HG02840 (cell line): ENCODE measurements at regions not wholly inside any gene's neighbourhood (a gene's known extent, or its start where the extent isn't known, plus 50 kb on each side); places are given as distances from the start of the nearest gene placed in this dataset.

ENCODE experiments used
- ATAC-seq: cut with Tn5 transposase; IDR thresholded peaks from one replicate; pipeline ENCODE4 v1.9.1; 2021; ENCODE audit warnings: mild to moderate bottlenecking, moderate library complexity, moderate number of reproducible peaks; ENCODE audit not compliant: unreplicated experiment, low FRiP score

GRCh38 chr11:28606930-28607329 lies 498.7 kb downstream of the METTL15 start:
- no peak for ATAC-seq

GRCh38 chr11:28599656-28600055 lies 491.5 kb downstream of the METTL15 start:
- no peak for ATAC-seq

- no peak for ATAC-seq
Measured at GRCh38 chr11:28598531-28598930, 490.3 kb downstream of the METTL15 start.

- no peak for ATAC-seq
Measured at GRCh38 chr11:28596816-28597215, 488.6 kb downstream of the METTL15 start.

GRCh38 chr11:28592141-28592540 lies 484.0 kb downstream of the METTL15 start:
- ATAC-seq: no peak

- ATAC-seq: no peak
Measured at GRCh38 chr11:28584992-28585391, 476.8 kb downstream of the METTL15 start.

- no peak for ATAC-seq
Measured at GRCh38 chr11:28582506-28582905, 474.3 kb downstream of the METTL15 start.

GRCh38 chr11:28581286-28582242 lies 473.4 kb downstream of the METTL15 start:
- ATAC-seq: no peak

GRCh38 chr11:28571371-28571770 lies 463.2 kb downstream of the METTL15 start:
- no peak for ATAC-seq

- no peak for ATAC-seq
Measured at GRCh38 chr11:28569106-28569505, 460.9 kb downstream of the METTL15 start.

- no peak for ATAC-seq
Measured at GRCh38 chr11:28566339-28567089, 458.3 kb downstream of the METTL15 start.

GRCh38 chr11:28559492-28559891 lies 451.3 kb downstream of the METTL15 start:
- ATAC-seq: no peak

- no peak for ATAC-seq
Measured at GRCh38 chr11:28547321-28547741, 439.1 kb downstream of the METTL15 start.

- no peak for ATAC-seq
Measured at GRCh38 chr11:28545536-28545935, 437.3 kb downstream of the METTL15 start.

- no peak for ATAC-seq
Measured at GRCh38 chr11:28542561-28542960, 434.4 kb downstream of the METTL15 start.

GRCh38 chr11:28539239-28540030 lies 431.2 kb downstream of the METTL15 start:
- no peak for ATAC-seq

GRCh38 chr11:28537822-28538221 lies 429.6 kb downstream of the METTL15 start:
- ATAC-seq: no peak

- ATAC-seq: no peak
Measured at GRCh38 chr11:28536504-28537267, 428.5 kb downstream of the METTL15 start.

GRCh38 chr11:28535677-28536076 lies 427.5 kb downstream of the METTL15 start:
- no peak for ATAC-seq
